T47D (cell line): ENCODE measurements at regions not wholly inside any gene's neighbourhood (a gene's known extent, or its start where the extent isn't known, plus 50 kb on each side); places are given as distances from the start of the nearest gene placed in this dataset.
"Not testable (repeated sequence)": the region's sequence is repeated elsewhere in the genome, so short reads cannot be mapped to it uniquely, and the experiment has no call there.

ENCODE experiments used
- DNase-seq, 2 experiments: peaks; one replicate each; pipeline versions ENCODE4 v3.0.0 to v3.0.0-alpha.2; 2011 to 2012; ENCODE audit warnings: low read depth in 1 of 2, low spot score in 1 of 2
- JUND ChIP-seq: IDR thresholded peaks from 2 replicates; pipeline ENCODE4 v1.6.1; 2012; ENCODE audit warnings: low read depth
- in situ Hi-C: cut with HindIII; loops from 2 replicates; pipeline ENCODE4 v1.10.0; 2016; ENCODE audit warnings: low sequenced_read_pairs, low pct_unique_long_range_greater_than_20kb

GRCh38 chr1:215287362-215287761, 204.8 kb downstream of the KCNK2 start:
- no peak for TF ChIP-seq JUND
- in situ Hi-C loops, result no loop called here
- no peak for DNase-seq

- no peak for TF ChIP-seq JUND
- in situ Hi-C loops, result no loop called here
These were observed 207.5 kb downstream of the KCNK2 start for GRCh38 chr1:215290018-215290417.

GRCh38 chr1:215292932-215293331, 210.4 kb downstream of the KCNK2 start:
- no peak for TF ChIP-seq JUND
- no peak for DNase-seq
- in situ Hi-C loops, result no loop called here

More at GRCh38 chr1:215290018-215290417, 207.5 kb downstream of the KCNK2 start:
- no peak for DNase-seq

GRCh38 chr1:215306426-215306825, 223.9 kb downstream of the KCNK2 start:
- no peak for TF ChIP-seq JUND
- in situ Hi-C loops, result no loop called here
- DNase-seq, result no peak

- in situ Hi-C loops, result no loop called here
- TF ChIP-seq JUND, result no peak
- peak in 1 of 2 experiments; percentile 69 for DNase-seq
These were observed 239.3 kb downstream of the KCNK2 start for GRCh38 chr1:215321802-215322201.

- DNase-seq, in situ Hi-C loops: not testable (repeated sequence)
These were observed 241.5 kb downstream of the KCNK2 start for GRCh38 chr1:215323992-215324391.

- in situ Hi-C loops, result no loop called here
- DNase-seq, result no peak
- no peak for TF ChIP-seq JUND
These were observed 236.7 kb upstream of the KCTD3 start for GRCh38 chr1:215330426-215330825.

- in situ Hi-C loops, result no loop called here
- no peak for TF ChIP-seq JUND
- no peak for DNase-seq
These were observed 222.6 kb upstream of the KCTD3 start for GRCh38 chr1:215344539-215344938.

GRCh38 chr1:215345208-215345607, 221.9 kb upstream of the KCTD3 start:
- no peak for DNase-seq
- in situ Hi-C loops, result no loop called here
- TF ChIP-seq JUND, result no peak

- in situ Hi-C loops, result no loop called here
These were observed 221.3 kb upstream of the KCTD3 start for GRCh38 chr1:215345766-215346165.

GRCh38 chr1:215357901-215358300, 209.2 kb upstream of the KCTD3 start:
- no peak for TF ChIP-seq JUND

More at GRCh38 chr1:215345766-215346165, 221.3 kb upstream of the KCTD3 start:
- DNase-seq, result no peak
- TF ChIP-seq JUND, result no peak

GRCh38 chr1:215358356-215358755, 208.7 kb upstream of the KCTD3 start:
- in situ Hi-C loops, result no loop called here
- TF ChIP-seq JUND, result no peak
- no peak for DNase-seq

More at GRCh38 chr1:215357901-215358300, 209.2 kb upstream of the KCTD3 start:
- in situ Hi-C loops, result no loop called here
- no peak for DNase-seq

- no peak for DNase-seq
- no peak for TF ChIP-seq JUND
- in situ Hi-C loops, result no loop called here
These were observed 207.1 kb upstream of the KCTD3 start for GRCh38 chr1:215360031-215360430.

- DNase-seq, result no peak
- in situ Hi-C loops, result no loop called here
- TF ChIP-seq JUND, result no peak
These were observed 206.3 kb upstream of the KCTD3 start for GRCh38 chr1:215360758-215361157.

- in situ Hi-C loops, result no loop called here
- TF ChIP-seq JUND, result no peak
- no peak for DNase-seq
These were observed 191.7 kb upstream of the KCTD3 start for GRCh38 chr1:215375381-215375780.
